ENCODE measurements at regions not wholly inside any gene's neighbourhood (a gene's known extent, or its start where the extent isn't known, plus 50 kb on each side); places are given as distances from the start of the nearest gene placed in this dataset.
"Not testable (repeated sequence)": the region's sequence is repeated elsewhere in the genome, so short reads cannot be mapped to it uniquely, and the experiment has no call there.

DNA sequence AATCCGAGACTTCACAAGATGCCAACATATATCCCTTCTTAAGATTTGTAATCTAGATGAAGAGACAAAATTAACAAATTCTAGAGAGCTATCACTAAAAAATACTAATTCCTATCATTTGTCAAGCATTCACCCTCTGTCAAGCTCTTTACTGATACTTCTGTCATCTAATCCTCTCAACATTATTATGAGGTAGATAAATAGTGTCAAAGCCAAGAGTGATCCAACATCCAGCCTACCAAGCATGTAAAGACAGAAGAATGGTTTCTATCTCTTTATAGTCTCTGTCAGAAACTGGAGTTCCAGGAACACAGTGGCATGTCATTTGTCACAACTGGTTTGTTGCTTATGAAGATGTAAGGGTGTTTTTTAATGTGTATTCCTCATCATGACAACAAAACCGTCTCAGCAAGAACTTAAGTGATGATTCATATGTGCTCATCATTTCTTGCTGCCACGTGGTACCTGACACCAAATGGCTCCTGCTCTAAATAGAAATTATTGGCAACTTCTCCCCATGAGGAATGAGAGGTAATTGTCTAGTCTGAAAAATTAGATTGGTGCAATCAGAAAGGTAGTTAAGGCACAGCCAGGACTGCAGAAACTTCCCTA, 196.8 kb downstream of the TOX3 start:
- Histone ChIP-seq H3K27me3 (no peaks in the 10 kb centered on the region), H3K27ac (no peak overlapping the region), H3K4me1 (no peaks in the 10 kb centered on the region), H3K4me3 (no peak overlapping the region), H3K36me3 (no peaks in the 10 kb centered on the region), H3K9me3 (no peaks in the 10 kb centered on the region)
- intact Hi-C loops (cut with DNase I) = no loop called here
- ATAC-seq (no peak), DNase-seq (no peak)
- TF ChIP-seq, protein P1, sequence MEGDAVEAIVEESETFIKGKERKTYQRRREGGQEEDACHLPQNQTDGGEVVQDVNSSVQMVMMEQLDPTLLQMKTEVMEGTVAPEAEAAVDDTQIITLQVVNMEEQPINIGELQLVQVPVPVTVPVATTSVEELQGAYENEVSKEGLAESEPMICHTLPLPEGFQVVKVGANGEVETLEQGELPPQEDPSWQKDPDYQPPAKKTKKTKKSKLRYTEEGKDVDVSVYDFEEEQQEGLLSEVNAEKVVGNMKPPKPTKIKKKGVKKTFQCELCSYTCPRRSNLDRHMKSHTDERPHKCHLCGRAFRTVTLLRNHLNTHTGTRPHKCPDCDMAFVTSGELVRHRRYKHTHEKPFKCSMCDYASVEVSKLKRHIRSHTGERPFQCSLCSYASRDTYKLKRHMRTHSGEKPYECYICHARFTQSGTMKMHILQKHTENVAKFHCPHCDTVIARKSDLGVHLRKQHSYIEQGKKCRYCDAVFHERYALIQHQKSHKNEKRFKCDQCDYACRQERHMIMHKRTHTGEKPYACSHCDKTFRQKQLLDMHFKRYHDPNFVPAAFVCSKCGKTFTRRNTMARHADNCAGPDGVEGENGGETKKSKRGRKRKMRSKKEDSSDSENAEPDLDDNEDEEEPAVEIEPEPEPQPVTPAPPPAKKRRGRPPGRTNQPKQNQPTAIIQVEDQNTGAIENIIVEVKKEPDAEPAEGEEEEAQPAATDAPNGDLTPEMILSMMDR (IDR thresholded peaks at IDR 0.05) = no peak

GRCh38 chr16:52346709-52347108, 200.2 kb downstream of the TOX3 start:
- Histone ChIP-seq H3K27me3 (no peaks in the 10 kb centered on the region), H3K4me3 (no peak overlapping the region), H3K4me1 (no peaks in the 10 kb centered on the region), H3K27ac (no peak overlapping the region), H3K36me3 (no peaks in the 10 kb centered on the region), H3K9me3 (no peaks in the 10 kb centered on the region)
- no peak for DNase-seq
- intact Hi-C loops (cut with DNase I) = no loop called here
- TF ChIP-seq, protein P1 (IDR thresholded peaks at IDR 0.05) = no peak
- no peak for ATAC-seq

GRCh38 chr16:52333673-52334072, 213.3 kb downstream of the TOX3 start:
- H3K36me3 ChIP-seq; H3K4me1 ChIP-seq; ATAC-seq; H3K27ac ChIP-seq; H3K27me3 ChIP-seq; intact Hi-C loops (cut with DNase I); H3K4me3 ChIP-seq: not testable (repeated sequence)
- peak in 1 of 4 donors; percentile 47 for DNase-seq
- peaks cover 0 to 29% of the 10 kb centered on the region in 2 donors for H3K9me3 ChIP-seq

- ATAC-seq (no peak), DNase-seq (no peak)
- TF ChIP-seq, protein P1 (IDR thresholded peaks at IDR 0.05) = no peak
- no peaks in the 10 kb centered on the region for H3K4me1 ChIP-seq
- no peak overlapping the region for H3K27ac ChIP-seq
- intact Hi-C loops (cut with DNase I) = no loop called here
- no peak overlapping the region for H3K4me3 ChIP-seq
- H3K36me3 ChIP-seq = no peaks in the 10 kb centered on the region
- H3K9me3 ChIP-seq = peaks cover 0 to 3% of the 10 kb centered on the region in 2 donors
- H3K27me3 ChIP-seq = no peaks in the 10 kb centered on the region
Measured at GRCh38 chr16:52320930-52321439, 226.0 kb downstream of the TOX3 start.

GRCh38 chr16:52318302-52319009, 228.5 kb downstream of the TOX3 start:
- DNase-seq (no peak), ATAC-seq (no peak)
- TF ChIP-seq, protein P1 (IDR thresholded peaks at IDR 0.05) = no peak
- Histone ChIP-seq H3K36me3 (no peaks in the 10 kb centered on the region), H3K27me3 (no peaks in the 10 kb centered on the region), H3K4me3 (no peak overlapping the region), H3K4me1 (no peaks in the 10 kb centered on the region), H3K9me3 (peaks cover 0 to 7% of the 10 kb centered on the region in 2 donors), H3K27ac (no peak overlapping the region)
- intact Hi-C loops (cut with DNase I) = no loop called here
